HG03139 (cell line): ENCODE measurements at regions not wholly inside any gene's neighbourhood (a gene's known extent, or its start where the extent isn't known, plus 50 kb on each side); places are given as distances from the start of the nearest gene placed in this dataset.

Experiments
- ATAC-seq: cut with Tn5 transposase; IDR thresholded peaks from one replicate; pipeline ENCODE4 v1.9.1; 2021; ENCODE audit not compliant: unreplicated experiment

GRCh38 chr5:167248257-167248656 is 1043.2 kb upstream of the WWC1 start:
- ATAC-seq, result no peak

DNA sequence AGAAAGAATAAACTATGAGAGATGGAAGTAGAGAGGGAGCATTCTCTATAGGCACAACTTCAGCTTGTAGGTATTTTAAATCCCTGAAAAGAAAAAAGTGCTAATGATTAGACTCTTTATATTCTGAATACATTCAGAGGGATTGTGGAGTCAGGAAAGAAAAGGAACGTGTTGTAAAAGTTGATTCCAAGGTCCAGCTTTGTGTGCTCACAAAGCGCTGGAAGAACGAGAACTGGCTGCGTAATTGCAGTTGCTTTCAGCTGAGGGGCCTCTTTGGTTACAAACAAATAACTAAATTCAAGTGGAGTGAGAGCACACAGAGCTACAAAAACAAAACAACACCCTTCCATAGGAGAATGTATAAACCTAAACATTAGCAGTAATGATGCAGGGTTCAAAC is 1040.4 kb upstream of the WWC1 start:
- no peak for ATAC-seq

- no peak for ATAC-seq
These were observed 1037.3 kb upstream of the WWC1 start for GRCh38 chr5:167254132-167254531.

DNA sequence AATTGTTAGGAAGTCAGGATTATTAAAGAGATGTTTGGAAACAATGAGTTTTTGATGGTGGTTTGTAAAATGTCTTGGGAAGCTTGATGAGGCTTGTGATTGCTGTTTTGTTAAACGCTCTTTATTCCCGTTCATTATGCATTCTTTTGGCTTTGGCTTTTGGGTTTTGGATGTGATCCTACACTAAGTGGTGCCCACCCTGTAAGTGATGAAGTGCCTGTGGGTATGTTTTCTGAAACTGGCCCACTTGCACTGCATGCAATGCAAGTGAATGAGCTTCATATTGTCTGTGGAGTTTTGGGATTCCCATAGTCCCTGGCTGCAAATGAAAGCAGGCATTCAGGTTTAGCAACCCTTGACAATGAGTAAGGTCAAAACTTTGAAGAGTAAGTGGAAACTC is 1035.5 kb upstream of the WWC1 start:
- ATAC-seq, result no peak

DNA sequence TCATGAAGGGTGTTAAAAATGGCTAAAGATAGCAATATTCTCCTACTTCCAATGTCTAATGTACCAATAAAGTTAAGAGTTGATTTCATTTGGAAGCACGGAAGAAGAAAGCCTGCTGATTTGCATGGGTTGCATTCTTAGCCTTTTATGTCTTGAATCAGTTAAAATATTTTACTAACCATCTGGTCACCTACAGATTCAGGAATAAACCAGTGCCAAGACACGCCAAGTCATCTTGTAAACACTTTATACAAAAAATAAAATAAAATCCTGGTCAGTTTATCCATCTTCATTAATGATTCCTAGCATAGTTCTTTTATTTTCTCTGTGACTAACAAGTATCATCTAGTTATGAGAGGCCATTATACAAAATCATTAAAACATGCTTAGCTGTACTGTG is 1031.6 kb upstream of the WWC1 start:
- ATAC-seq, result no peak

DNA sequence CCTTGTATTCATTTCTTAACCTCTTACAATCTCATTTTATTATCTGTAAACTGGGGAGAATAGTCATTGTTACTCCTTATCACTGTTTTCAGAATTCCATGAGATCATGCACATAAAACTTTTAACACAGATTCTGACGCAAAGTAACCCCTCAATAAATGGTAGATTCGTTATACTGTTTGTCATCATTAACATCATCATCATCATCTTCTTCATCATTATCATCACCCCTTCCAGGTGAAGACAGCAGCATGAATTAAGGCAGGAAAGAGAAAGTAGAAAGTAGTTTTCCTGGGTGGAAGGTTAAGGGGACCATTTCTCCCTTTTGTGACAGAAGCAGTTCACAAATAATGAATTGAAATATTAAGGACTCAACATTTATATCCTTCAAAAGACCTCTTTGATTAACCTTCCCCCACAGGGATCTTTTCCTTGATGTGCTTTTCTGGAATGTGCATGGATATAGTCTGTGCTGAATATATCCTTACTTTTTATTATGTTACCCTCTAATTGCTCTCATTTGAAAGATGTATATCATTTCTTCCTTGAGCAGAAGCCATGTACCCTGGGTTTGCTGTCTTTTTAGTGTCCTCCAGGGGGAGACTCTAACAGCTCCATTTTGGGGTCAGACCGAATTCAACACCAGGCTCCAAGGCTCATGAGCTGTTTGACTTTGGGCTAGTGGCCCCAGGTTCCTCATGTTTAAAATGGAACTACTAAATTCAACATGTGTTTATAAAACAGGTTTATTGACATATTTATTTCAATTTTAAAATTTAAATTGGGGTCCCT is 1029.9 kb upstream of the WWC1 start:
- ATAC-seq, result no peak

DNA sequence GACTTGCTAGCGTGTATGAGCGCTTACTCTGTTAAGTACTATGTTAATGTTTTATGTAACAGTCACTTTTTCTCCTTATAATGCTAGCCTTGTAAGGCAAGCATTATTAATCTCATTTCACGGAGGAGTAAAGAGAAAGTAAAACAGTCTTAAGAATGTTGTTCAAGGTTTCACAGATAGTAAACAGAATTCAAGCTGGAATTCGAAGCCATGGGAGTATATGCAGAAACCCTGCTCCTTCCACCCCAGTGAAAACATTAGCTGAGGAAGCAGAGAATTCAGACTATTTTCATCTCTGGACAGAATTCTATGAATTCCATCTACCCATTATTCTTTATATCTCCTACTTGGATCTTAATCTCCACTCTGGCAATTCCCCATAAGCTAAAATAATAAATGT is 1028.3 kb upstream of the WWC1 start:
- ATAC-seq, result no peak

GRCh38 chr5:167264348-167264747 is 1027.1 kb upstream of the WWC1 start:
- ATAC-seq, result no peak

GRCh38 chr5:167268337-167268736 is 1023.1 kb upstream of the WWC1 start:
- ATAC-seq, result no peak

- ATAC-seq, result no peak
These were observed 1022.3 kb upstream of the WWC1 start for GRCh38 chr5:167269146-167269545.

DNA sequence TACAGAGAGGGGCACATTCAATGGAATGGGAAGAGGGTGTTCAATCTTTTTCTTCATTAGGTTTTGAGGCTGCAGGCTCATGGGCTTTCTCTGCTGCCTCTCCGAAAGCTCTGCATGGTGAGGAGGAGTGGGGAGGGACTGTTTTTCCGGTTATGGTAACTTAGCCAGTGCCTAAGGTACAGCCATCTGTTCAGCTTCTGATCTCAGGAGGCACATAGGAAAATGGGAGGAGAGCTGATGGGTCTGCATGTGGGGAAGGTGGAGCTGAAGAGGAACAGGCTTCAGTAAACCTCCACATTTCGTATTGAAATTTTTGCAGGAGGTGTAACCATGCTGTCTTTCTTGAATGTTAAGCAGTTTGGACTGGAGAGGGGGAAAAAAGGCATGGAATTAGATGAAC is 1020.4 kb upstream of the WWC1 start:
- no peak for ATAC-seq

DNA sequence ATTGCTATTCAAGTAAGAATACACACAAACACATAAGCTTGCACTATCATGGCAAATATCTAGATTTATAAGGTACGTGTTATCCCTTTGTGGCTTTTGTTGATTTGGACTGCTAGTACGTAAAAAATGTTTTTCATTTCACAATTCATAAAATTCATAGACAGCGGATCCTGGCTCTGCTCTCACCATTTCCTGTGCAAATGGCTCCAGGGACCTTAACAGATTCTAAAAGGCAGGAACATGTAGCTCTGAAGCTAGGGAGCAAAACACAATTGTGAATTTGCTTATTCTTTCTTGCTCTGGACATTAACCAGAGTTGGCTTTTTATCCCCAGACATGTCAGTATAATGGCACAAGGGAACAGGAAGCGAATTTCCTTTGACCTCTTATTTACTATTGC is 1019.9 kb upstream of the WWC1 start:
- ATAC-seq, result no peak

DNA sequence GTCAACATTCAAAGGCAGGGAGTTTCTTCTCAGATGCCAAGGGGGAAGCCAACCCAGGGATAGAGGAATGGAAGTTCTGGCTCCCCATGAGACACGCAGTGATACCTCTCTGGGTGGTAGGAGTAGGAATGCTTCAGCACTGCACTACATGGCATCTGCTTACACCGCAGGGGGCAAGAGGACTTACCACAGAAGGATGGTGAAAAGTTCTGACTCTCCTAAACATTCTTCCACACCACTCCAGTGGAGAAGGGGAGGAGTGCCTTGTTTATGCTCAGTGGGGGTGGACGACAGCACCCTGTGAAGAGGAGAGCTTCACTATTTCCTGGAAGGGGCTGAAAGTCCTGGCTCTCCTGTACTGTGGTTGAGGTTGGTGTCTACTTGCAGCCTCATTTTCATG is 1011.3 kb upstream of the WWC1 start:
- no peak for ATAC-seq

GRCh38 chr5:167281925-167282324 is 1009.5 kb upstream of the WWC1 start:
- no peak for ATAC-seq

DNA sequence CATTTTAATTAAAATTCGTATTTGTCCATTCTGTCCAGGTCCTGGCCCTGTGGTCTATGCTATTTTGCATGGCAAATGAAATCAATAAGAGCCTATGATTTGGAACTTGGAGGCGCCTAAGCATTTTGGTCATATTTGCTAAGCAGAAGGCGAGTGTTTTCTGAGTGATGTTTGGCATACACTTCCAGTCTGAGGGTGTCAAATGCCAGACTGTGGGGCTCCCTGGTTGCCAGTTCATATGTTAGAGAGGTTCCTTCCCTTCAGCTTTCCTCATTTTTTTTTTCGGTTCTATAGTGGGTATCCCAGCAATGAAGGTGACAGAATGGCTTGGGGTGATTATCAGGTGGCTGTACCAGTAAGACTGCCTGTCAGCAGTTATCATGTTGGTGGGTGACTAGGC is 1007.8 kb upstream of the WWC1 start:
- ATAC-seq, result no peak

DNA sequence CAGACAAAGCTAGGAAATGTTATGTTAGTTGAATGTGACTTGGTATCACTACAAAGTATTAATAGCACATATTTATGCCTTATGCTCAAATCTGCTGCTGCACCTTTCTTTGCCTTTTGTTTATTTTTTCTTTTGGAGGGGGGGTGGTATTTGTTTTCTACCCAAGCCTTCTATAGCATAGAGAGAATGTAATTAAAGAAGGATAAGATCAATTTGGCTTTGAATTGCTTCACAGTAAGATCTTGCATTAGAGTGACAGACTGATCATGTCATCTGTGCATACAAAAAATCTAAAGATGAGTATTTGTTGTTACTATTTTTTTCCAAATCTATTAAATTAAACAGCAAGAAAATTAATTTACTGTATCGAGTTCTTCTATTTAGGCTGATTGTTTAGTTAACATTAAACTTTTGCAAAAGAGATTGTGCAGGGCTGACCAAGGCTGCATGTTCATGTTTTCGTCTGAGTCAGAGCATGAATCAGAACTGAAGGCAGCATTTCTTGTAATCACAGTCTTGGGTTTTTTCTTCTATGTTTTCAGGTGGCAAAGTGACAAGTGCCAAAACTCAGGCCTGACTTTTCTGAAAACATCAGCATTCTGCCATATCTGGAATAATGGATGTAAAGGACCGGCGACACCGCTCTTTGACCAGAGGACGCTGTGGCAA is 1007.1 kb upstream of the WWC1 start:
- no peak for ATAC-seq

- ATAC-seq, result no peak
These were observed 1005.9 kb upstream of the WWC1 start for GRCh38 chr5:167285591-167285990.

DNA sequence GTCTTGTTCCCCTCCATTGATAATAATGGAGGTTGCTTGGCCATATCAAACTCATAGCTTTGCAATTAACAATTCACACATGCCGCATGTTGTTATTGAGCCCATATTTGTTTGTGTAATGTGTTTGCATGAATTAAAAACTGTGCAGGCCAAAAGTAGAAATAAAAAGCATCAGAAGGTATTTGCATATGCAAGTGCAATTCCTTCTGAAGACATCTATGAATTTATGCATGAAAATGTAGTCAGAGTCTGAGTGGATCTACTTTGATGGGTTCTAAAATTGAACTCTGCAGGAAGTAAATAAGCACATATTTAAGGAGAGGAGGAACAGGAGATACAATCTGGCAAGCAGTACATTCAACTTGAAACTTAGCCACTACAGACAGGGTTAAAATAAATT is 1004.6 kb upstream of the WWC1 start:
- ATAC-seq, result no peak

DNA sequence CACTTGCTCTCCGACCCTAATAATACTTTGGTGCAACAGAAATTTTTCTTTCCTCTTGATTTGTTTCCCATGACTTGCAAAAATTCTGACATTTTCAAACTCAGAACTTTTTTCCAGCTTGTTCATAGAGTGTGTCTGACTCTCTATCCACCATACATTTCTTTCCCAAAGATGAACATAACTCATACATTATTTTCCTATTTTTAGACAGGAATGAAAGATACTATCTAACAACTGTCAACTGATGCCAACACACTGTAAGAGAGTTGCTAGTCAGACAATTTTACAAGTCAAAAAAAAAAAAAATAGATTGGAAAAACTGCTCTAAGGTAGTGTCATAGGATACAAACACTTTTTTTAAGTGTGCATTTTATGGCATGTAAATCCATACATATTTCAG is 1001.0 kb upstream of the WWC1 start:
- no peak for ATAC-seq

- ATAC-seq, result no peak
These were observed 996.4 kb upstream of the WWC1 start for GRCh38 chr5:167294882-167295680.

GRCh38 chr5:167295681-167296005 is 995.8 kb upstream of the WWC1 start:
- ATAC-seq, result no peak

DNA sequence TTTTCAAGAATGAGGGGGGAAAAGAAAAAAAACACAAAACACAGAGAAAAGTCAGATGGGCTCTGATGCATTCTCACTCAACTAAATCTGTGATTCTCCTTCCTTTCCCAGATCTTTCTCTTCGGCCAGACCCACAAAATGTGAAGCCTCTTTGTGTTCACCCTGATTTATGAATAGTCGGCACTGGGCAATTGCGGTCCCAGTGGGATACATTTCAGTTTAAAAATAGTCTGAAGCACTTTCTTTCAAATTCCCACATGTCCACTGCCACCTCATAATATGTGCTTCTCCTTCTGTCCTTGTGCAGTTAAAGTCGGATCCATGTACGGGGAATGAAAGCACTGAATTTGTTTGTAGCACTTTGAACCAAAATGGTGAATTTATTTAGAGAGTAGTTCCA is 995.4 kb upstream of the WWC1 start:
- no peak for ATAC-seq
